SK-N-SH treated with all-trans-retinoic acid at 6 μM for 48 hours (cell line): ENCODE measurements at regions not wholly inside any gene's neighbourhood (a gene's known extent, or its start where the extent isn't known, plus 50 kb on each side); places are given as distances from the start of the nearest gene placed in this dataset.

Source experiments
- BACH2 ChIP-seq: fragments of 250-450 bp; sonication (Bioruptor Pico); IDR thresholded peaks from 2 replicates; pipeline ENCODE4 v1.9.0; 2021; ENCODE audit warnings: mild to moderate bottlenecking, borderline replicate concordance
- GLIS3 ChIP-seq: fragments of 250-450 bp; sonication (Bioruptor Pico); IDR thresholded peaks from 2 replicates; pipeline ENCODE4 v1.5.0; 2020; ENCODE audit warnings: mild to moderate bottlenecking, moderate library complexity
- OSR1 ChIP-seq: fragments of 250-450 bp; sonication (Bioruptor Pico); IDR thresholded peaks from 2 replicates; pipeline ENCODE4 v1.8.0; 2022; ENCODE audit warnings: moderate library complexity, mild to moderate bottlenecking, inconsistent platforms
- PPARA ChIP-seq: fragments of 250-450 bp; sonication (Bioruptor Pico); IDR thresholded peaks from 2 replicates; pipeline ENCODE4 v1.5.0; 2020; ENCODE audit warnings: mild to moderate bottlenecking, borderline replicate concordance
- RARB ChIP-seq: fragments of 250-450 bp; sonication (Bioruptor Pico); IDR thresholded peaks from 2 replicates; pipeline ENCODE4 v1.8.0; 2021; ENCODE audit warnings: mild to moderate bottlenecking, moderate library complexity
- TOX ChIP-seq: fragments of 250-450 bp; sonication (Bioruptor Pico); IDR thresholded peaks from 2 replicates; pipeline ENCODE4 v1.8.0; 2021; ENCODE audit warnings: mild to moderate bottlenecking, moderate library complexity, borderline replicate concordance
- ZFP3 ChIP-seq: fragments of 250-450 bp; sonication (Bioruptor Pico); IDR thresholded peaks from 2 replicates; pipeline ENCODE4 v1.5.0; 2020; ENCODE audit warnings: mild to moderate bottlenecking, moderate library complexity
- ZNF70 ChIP-seq: fragments of 450-650 bp; formaldehyde crosslinking; IDR thresholded peaks from 2 replicates; pipeline ENCODE4 v1.5.0; 2020; ENCODE audit warnings: mild to moderate bottlenecking, moderate library complexity
- TF ChIP-seq, protein P1 (sequence below): fragments of 250-450 bp; sonication (Bioruptor Pico); IDR thresholded peaks from 2 replicates; pipeline ENCODE4 v1.5.1; 2020; ENCODE audit warnings: low read depth, mild to moderate bottlenecking, moderate library complexity
- TF ChIP-seq, protein P2 (sequence below): fragments of 250-450 bp; sonication (Bioruptor Pico); IDR thresholded peaks from 2 replicates; pipeline ENCODE4 v1.8.0; 2020; ENCODE audit warnings: mild to moderate bottlenecking, moderate library complexity, borderline replicate concordance
- TF ChIP-seq, protein P3 (sequence below): fragments of 250-450 bp; sonication (Bioruptor Pico); IDR thresholded peaks from 2 replicates; pipeline ENCODE4 v1.5.0; 2020; ENCODE audit warnings: mild to moderate bottlenecking, moderate library complexity
- TF ChIP-seq, protein P4 (sequence below): fragments of 250-450 bp; sonication (Bioruptor Pico); IDR thresholded peaks from 2 replicates; pipeline ENCODE4 v1.8.0; 2021; ENCODE audit warnings: low read depth, mild to moderate bottlenecking, moderate library complexity, borderline replicate concordance

DNA sequence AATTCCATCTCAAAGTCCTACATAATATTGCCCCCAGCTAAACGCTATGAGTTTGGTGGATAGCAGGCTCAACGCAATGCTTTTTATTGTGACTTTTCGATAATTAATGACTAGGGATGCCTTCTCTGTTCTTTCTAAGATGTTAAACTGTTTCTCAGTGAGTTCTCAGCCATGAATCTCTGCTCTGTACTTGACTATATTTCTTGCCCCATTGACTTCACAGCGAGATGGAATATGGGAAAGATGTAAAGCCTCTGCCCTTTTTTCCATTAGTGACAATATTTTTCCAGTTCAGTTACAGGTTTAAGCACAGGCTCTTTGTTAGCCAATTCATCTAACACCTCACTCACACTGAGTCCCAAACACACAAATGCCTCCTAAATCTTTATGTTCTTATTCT, 1022.0 kb downstream of the ADGRL3 start:
- TF ChIP-seq, protein P1, sequence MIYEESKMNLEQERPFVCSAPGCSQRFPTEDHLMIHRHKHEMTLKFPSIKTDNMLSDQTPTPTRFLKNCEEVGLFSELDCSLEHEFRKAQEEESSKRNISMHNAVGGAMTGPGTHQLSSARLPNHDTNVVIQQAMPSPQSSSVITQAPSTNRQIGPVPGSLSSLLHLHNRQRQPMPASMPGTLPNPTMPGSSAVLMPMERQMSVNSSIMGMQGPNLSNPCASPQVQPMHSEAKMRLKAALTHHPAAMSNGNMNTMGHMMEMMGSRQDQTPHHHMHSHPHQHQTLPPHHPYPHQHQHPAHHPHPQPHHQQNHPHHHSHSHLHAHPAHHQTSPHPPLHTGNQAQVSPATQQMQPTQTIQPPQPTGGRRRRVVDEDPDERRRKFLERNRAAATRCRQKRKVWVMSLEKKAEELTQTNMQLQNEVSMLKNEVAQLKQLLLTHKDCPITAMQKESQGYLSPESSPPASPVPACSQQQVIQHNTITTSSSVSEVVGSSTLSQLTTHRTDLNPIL (CRISPR knock-in tag) = no peak
- TF ChIP-seq GLIS3 (no peak), PPARA (CRISPR knock-in tag) (no peak), BACH2 (CRISPR knock-in tag) (no peak), OSR1 (CRISPR knock-in tag) (no peak), ZNF70 (CRISPR knock-in tag) (no peak), TOX (CRISPR knock-in tag) (no peak), RARB (CRISPR knock-in tag) (no peak), ZFP3 (CRISPR knock-in tag) (no peak)
- TF ChIP-seq, protein P2, sequence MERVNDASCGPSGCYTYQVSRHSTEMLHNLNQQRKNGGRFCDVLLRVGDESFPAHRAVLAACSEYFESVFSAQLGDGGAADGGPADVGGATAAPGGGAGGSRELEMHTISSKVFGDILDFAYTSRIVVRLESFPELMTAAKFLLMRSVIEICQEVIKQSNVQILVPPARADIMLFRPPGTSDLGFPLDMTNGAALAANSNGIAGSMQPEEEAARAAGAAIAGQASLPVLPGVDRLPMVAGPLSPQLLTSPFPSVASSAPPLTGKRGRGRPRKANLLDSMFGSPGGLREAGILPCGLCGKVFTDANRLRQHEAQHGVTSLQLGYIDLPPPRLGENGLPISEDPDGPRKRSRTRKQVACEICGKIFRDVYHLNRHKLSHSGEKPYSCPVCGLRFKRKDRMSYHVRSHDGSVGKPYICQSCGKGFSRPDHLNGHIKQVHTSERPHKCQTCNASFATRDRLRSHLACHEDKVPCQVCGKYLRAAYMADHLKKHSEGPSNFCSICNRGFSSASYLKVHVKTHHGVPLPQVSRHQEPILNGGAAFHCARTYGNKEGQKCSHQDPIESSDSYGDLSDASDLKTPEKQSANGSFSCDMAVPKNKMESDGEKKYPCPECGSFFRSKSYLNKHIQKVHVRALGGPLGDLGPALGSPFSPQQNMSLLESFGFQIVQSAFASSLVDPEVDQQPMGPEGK (CRISPR knock-in tag) = no peak
- TF ChIP-seq, protein P3, sequence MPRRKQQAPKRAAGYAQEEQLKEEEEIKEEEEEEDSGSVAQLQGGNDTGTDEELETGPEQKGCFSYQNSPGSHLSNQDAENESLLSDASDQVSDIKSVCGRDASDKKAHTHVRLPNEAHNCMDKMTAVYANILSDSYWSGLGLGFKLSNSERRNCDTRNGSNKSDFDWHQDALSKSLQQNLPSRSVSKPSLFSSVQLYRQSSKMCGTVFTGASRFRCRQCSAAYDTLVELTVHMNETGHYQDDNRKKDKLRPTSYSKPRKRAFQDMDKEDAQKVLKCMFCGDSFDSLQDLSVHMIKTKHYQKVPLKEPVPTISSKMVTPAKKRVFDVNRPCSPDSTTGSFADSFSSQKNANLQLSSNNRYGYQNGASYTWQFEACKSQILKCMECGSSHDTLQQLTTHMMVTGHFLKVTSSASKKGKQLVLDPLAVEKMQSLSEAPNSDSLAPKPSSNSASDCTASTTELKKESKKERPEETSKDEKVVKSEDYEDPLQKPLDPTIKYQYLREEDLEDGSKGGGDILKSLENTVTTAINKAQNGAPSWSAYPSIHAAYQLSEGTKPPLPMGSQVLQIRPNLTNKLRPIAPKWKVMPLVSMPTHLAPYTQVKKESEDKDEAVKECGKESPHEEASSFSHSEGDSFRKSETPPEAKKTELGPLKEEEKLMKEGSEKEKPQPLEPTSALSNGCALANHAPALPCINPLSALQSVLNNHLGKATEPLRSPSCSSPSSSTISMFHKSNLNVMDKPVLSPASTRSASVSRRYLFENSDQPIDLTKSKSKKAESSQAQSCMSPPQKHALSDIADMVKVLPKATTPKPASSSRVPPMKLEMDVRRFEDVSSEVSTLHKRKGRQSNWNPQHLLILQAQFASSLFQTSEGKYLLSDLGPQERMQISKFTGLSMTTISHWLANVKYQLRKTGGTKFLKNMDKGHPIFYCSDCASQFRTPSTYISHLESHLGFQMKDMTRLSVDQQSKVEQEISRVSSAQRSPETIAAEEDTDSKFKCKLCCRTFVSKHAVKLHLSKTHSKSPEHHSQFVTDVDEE (CRISPR knock-in tag) = no peak
- TF ChIP-seq, protein P4, sequence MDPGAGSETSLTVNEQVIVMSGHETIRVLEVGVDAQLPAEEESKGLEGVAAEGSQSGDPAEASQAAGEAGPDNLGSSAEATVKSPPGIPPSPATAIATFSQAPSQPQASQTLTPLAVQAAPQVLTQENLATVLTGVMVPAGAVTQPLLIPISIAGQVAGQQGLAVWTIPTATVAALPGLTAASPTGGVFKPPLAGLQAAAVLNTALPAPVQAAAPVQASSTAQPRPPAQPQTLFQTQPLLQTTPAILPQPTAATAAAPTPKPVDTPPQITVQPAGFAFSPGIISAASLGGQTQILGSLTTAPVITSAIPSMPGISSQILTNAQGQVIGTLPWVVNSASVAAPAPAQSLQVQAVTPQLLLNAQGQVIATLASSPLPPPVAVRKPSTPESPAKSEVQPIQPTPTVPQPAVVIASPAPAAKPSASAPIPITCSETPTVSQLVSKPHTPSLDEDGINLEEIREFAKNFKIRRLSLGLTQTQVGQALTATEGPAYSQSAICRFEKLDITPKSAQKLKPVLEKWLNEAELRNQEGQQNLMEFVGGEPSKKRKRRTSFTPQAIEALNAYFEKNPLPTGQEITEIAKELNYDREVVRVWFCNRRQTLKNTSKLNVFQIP = no peak
